Upper lobe of left lung (tissue), 4 donors: ENCODE measurements at regions not wholly inside any gene's neighbourhood (a gene's known extent, or its start where the extent isn't known, plus 50 kb on each side); places are given as distances from the start of the nearest gene placed in this dataset.

Source experiments
- EP300 ChIP-seq, 4 donors: sonication (generic); formaldehyde crosslinking; IDR thresholded peaks; one replicate each; pipeline ENCODE4 v1.5.1; 2017; ENCODE audit warnings: antibody characterized with exemption in 4 of 4, control low read depth in 2 of 4
- POLR2AphosphoS5 ChIP-seq, 2 donors: sonication (generic); formaldehyde crosslinking; IDR thresholded peaks; one replicate each; pipeline ENCODE4 v1.5.1; 2017; ENCODE audit warnings: antibody characterized with exemption in 2 of 2
- TF ChIP-seq, protein P1 (sequence below), 6 experiments: fragments of 450-650 bp in 4 of 6; fragments of 200-600 bp in 2 of 6; sonication (generic) in 2 of 6; IDR thresholded peaks; one replicate each; pipeline ENCODE4 v1.5.1; 2016 to 2019; ENCODE audit warnings: antibody characterized with exemption in 6 of 6

- TF ChIP-seq POLR2AphosphoS5 (IDR thresholded peaks at IDR 0.05) (no peak), EP300 (IDR thresholded peaks at IDR 0.05) (no peak)
- TF ChIP-seq, protein P1, sequence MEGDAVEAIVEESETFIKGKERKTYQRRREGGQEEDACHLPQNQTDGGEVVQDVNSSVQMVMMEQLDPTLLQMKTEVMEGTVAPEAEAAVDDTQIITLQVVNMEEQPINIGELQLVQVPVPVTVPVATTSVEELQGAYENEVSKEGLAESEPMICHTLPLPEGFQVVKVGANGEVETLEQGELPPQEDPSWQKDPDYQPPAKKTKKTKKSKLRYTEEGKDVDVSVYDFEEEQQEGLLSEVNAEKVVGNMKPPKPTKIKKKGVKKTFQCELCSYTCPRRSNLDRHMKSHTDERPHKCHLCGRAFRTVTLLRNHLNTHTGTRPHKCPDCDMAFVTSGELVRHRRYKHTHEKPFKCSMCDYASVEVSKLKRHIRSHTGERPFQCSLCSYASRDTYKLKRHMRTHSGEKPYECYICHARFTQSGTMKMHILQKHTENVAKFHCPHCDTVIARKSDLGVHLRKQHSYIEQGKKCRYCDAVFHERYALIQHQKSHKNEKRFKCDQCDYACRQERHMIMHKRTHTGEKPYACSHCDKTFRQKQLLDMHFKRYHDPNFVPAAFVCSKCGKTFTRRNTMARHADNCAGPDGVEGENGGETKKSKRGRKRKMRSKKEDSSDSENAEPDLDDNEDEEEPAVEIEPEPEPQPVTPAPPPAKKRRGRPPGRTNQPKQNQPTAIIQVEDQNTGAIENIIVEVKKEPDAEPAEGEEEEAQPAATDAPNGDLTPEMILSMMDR (IDR thresholded peaks at IDR 0.05): no peak
These were observed 568.8 kb downstream of the POM121L12 start for GRCh38 chr7:53604201-53604600.
